NT2/D1 (cell line): ENCODE measurements at regions not wholly inside any gene's neighbourhood (a gene's known extent, or its start where the extent isn't known, plus 50 kb on each side); places are given as distances from the start of the nearest gene placed in this dataset.

Experiments used
- SUZ12 ChIP-seq: IDR thresholded peaks from 2 replicates; pipeline ENCODE4 v1.6.1; 2011; ENCODE audit not compliant: insufficient read length, insufficient read depth; ENCODE audit errors: extremely low read depth
- YY1 ChIP-seq: IDR thresholded peaks from 2 replicates; pipeline ENCODE4 v1.6.1; 2011; ENCODE audit not compliant: insufficient read length, insufficient read depth
- ZNF274 ChIP-seq: IDR thresholded peaks from 2 replicates; pipeline ENCODE4 v1.6.1; 2011; ENCODE audit warnings: mild to moderate bottlenecking, low read depth, low read length

DNA sequence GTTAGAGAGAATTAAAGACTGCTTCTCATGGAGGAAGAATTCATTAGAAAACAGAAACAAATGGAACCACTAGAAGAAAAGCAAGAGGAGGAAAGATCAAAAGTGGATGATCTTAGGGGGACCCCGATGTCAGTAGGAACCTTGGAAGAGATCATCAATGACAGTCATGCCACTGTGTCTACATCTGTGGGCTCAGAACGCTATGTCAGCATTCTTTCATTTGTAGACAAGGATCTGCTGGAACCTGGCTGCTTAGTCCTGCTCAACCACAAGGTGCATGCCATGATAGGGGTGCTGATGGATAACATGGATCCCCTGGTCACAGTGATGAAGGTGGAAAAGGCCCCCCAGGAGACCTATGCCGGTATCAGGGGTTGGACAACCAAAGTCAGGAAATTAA is 154.4 kb upstream of the CHRM2 start:
- TF ChIP-seq ZNF274 = no peak
- no peak for TF ChIP-seq SUZ12
- no peak for TF ChIP-seq YY1
